KMS-11 (cell line): ENCODE measurements at regions not wholly inside any gene's neighbourhood (a gene's known extent, or its start where the extent isn't known, plus 50 kb on each side); places are given as distances from the start of the nearest gene placed in this dataset.

Experiments
- H2AFZ ChIP-seq: fragments of 200-600 bp; sonication (generic); 2 replicates; pipeline ENCODE4 v1.6.1; 2016; ENCODE audit warnings: antibody characterized with exemption, mixed run types, low read depth
- H3K27ac ChIP-seq: fragments of 200-600 bp; sonication (generic); 2 replicates; pipeline ENCODE4 v1.6.1; 2016; ENCODE audit warnings: mild to moderate bottlenecking, mixed run types
- H3K27me3 ChIP-seq: fragments of 200-600 bp; sonication (generic); 2 replicates; pipeline ENCODE4 v1.6.1; 2017; ENCODE audit warnings: mild to moderate bottlenecking, low read depth, mixed run types, moderate library complexity; ENCODE audit not compliant: insufficient read depth
- H3K36me3 ChIP-seq: fragments of 200-600 bp; sonication (generic); 2 replicates; pipeline ENCODE4 v1.6.1; 2017; ENCODE audit warnings: mild to moderate bottlenecking, mixed run types; ENCODE audit not compliant: insufficient read depth
- H3K4me1 ChIP-seq: fragments of 200-600 bp; sonication (generic); 2 replicates; pipeline ENCODE4 v1.6.1; 2016; ENCODE audit warnings: mild to moderate bottlenecking, low read depth, mixed run types; ENCODE audit not compliant: poor library complexity, severe bottlenecking
- H3K4me2 ChIP-seq: fragments of 200-600 bp; sonication (generic); 2 replicates; pipeline ENCODE4 v1.7.0; 2016; ENCODE audit warnings: mild to moderate bottlenecking, mixed run types
- H3K4me3 ChIP-seq: fragments of 200-600 bp; sonication (generic); IDR thresholded peaks from 2 replicates; pipeline ENCODE4 v1.6.1; 2017; ENCODE audit warnings: low read depth, low read length, mixed read lengths; ENCODE audit not compliant: insufficient read depth
- H3K79me2 ChIP-seq: fragments of 200-600 bp; sonication (generic); 2 replicates; pipeline ENCODE4 v1.6.1; 2016; ENCODE audit warnings: low read depth, mixed run types; ENCODE audit not compliant: insufficient read depth
- H3K9ac ChIP-seq: fragments of 200-600 bp; sonication (generic); 2 replicates; pipeline ENCODE4 v1.6.1; 2016; ENCODE audit warnings: mild to moderate bottlenecking, mixed run types
- H4K20me1 ChIP-seq: fragments of 200-600 bp; sonication (generic); 2 replicates; pipeline ENCODE4 v1.6.1; 2016; ENCODE audit warnings: mild to moderate bottlenecking, mixed run types; ENCODE audit not compliant: insufficient read depth
- CTCF ChIP-seq: fragments of 200-600 bp; sonication (generic); conservative IDR thresholded peaks from 2 replicates; pipeline ENCODE4 v1.6.1; 2017; ENCODE audit warnings: low read depth, mild to moderate bottlenecking, antibody characterized with exemption, low read length, moderate library complexity, mixed read lengths

GRCh38 chr10:106401967-106402366, 762.5 kb downstream of the SORCS1 start:
- Histone ChIP-seq H3K27ac (no peak overlapping the region), H3K4me1 (no peaks in the 10 kb centered on the region), H3K4me2 (no peak overlapping the region), H3K4me3 (no peak overlapping the region), H3K79me2 (no peaks in the 10 kb centered on the region), H3K27me3 (no peaks in the 10 kb centered on the region), H3K9ac (no peak overlapping the region), H2AFZ (no peak overlapping the region), H3K36me3 (no peaks in the 10 kb centered on the region), H4K20me1 (no peaks in the 10 kb centered on the region)
- TF ChIP-seq CTCF = no peak

- Histone ChIP-seq H3K36me3 (no peaks in the 10 kb centered on the region), H3K27ac (no peak overlapping the region), H3K4me1 (no peaks in the 10 kb centered on the region), H3K4me2 (no peak overlapping the region), H2AFZ (no peak overlapping the region), H3K9ac (no peak overlapping the region), H3K27me3 (no peaks in the 10 kb centered on the region), H3K4me3 (no peak overlapping the region), H4K20me1 (no peaks in the 10 kb centered on the region), H3K79me2 (no peaks in the 10 kb centered on the region)
- TF ChIP-seq CTCF = no peak
These were observed 763.3 kb downstream of the SORCS1 start for GRCh38 chr10:106401161-106401560.

- H3K4me1 ChIP-seq = no peaks in the 10 kb centered on the region
- H3K79me2 ChIP-seq = no peaks in the 10 kb centered on the region
- no peak overlapping the region for H3K9ac ChIP-seq
- H2AFZ ChIP-seq = no peak overlapping the region
- H3K4me2 ChIP-seq = no peak overlapping the region
- H4K20me1 ChIP-seq = no peaks in the 10 kb centered on the region
- no peak overlapping the region for H3K4me3 ChIP-seq
- no peak overlapping the region for H3K27ac ChIP-seq
- H3K36me3 ChIP-seq = no peaks in the 10 kb centered on the region
- TF ChIP-seq CTCF = no peak
- H3K27me3 ChIP-seq = no peaks in the 10 kb centered on the region
These were observed 765.4 kb downstream of the SORCS1 start for GRCh38 chr10:106399112-106399511.

- Histone ChIP-seq H3K4me1 (no peaks in the 10 kb centered on the region), H3K36me3 (no peaks in the 10 kb centered on the region), H2AFZ (no peak overlapping the region), H3K79me2 (no peaks in the 10 kb centered on the region), H4K20me1 (no peaks in the 10 kb centered on the region), H3K9ac (no peak overlapping the region), H3K4me3 (no peak overlapping the region), H3K27me3 (no peaks in the 10 kb centered on the region), H3K4me2 (no peak overlapping the region), H3K27ac (no peak overlapping the region)
- no peak for TF ChIP-seq CTCF
These were observed 768.3 kb downstream of the SORCS1 start for GRCh38 chr10:106396192-106396591.
